ENCODE measurements at regions not wholly inside any gene's neighbourhood (a gene's known extent, or its start where the extent isn't known, plus 50 kb on each side); places are given as distances from the start of the nearest gene placed in this dataset.
A peak's percentile ranks its signal among the peaks of the same experiment; 100 is the strongest.

GRCh38 chr7:17640730-17641377 is 299.4 kb downstream of the SNX13 start:
- DNase-seq (ENCODE audit: low read depth, low spot score): peak; percentile 72
- in situ Hi-C loops (cut with HindIII; ENCODE audit: low pct_unique_long_range_greater_than_20kb, low sequenced_read_pairs): no loop called here

GRCh38 chr7:17645500-17645899 is 294.8 kb downstream of the SNX13 start:
- in situ Hi-C loops (cut with HindIII; ENCODE audit: low pct_unique_long_range_greater_than_20kb, low sequenced_read_pairs): no loop called here
- DNase-seq (ENCODE audit: low read depth, low spot score): no peak

- peak; percentile 75 for DNase-seq (ENCODE audit: low read depth, low spot score)
- in situ Hi-C loops (cut with HindIII; ENCODE audit: low pct_unique_long_range_greater_than_20kb, low sequenced_read_pairs): no loop called here
Measured at GRCh38 chr7:17646253-17646956, 293.9 kb downstream of the SNX13 start.

GRCh38 chr7:17651341-17651740 is 289.0 kb downstream of the SNX13 start:
- DNase-seq (ENCODE audit: low read depth, low spot score): no peak
- in situ Hi-C loops (cut with HindIII; ENCODE audit: low pct_unique_long_range_greater_than_20kb, low sequenced_read_pairs): no loop called here

GRCh38 chr7:17651863-17652385 is 288.4 kb downstream of the SNX13 start:
- in situ Hi-C loops (cut with HindIII; ENCODE audit: low pct_unique_long_range_greater_than_20kb, low sequenced_read_pairs): no loop called here
- peak; percentile 71 for DNase-seq (ENCODE audit: low read depth, low spot score)

GRCh38 chr7:17654940-17655339 is 285.4 kb downstream of the SNX13 start:
- in situ Hi-C loops (cut with HindIII; ENCODE audit: low pct_unique_long_range_greater_than_20kb, low sequenced_read_pairs): no loop called here
- DNase-seq (ENCODE audit: low read depth, low spot score): peak; percentile 69

GRCh38 chr7:17659126-17659525 is 281.2 kb downstream of the SNX13 start:
- in situ Hi-C loops (cut with HindIII; ENCODE audit: low pct_unique_long_range_greater_than_20kb, low sequenced_read_pairs): no loop called here
- no peak for DNase-seq (ENCODE audit: low read depth, low spot score)

- no peak for DNase-seq (ENCODE audit: low read depth, low spot score)
- in situ Hi-C loops (cut with HindIII; ENCODE audit: low pct_unique_long_range_greater_than_20kb, low sequenced_read_pairs): no loop called here
Measured at GRCh38 chr7:17660116-17660515, 280.2 kb downstream of the SNX13 start.

GRCh38 chr7:17661982-17662585 is 278.2 kb downstream of the SNX13 start:
- in situ Hi-C loops (cut with HindIII; ENCODE audit: low pct_unique_long_range_greater_than_20kb, low sequenced_read_pairs): no loop called here
- DNase-seq (ENCODE audit: low read depth, low spot score): peak; percentile 55

- in situ Hi-C loops (cut with HindIII; ENCODE audit: low pct_unique_long_range_greater_than_20kb, low sequenced_read_pairs): no loop called here
- no peak for DNase-seq (ENCODE audit: low read depth, low spot score)
Measured at GRCh38 chr7:17663061-17663675, 277.1 kb downstream of the SNX13 start.

- in situ Hi-C loops (cut with HindIII; ENCODE audit: low pct_unique_long_range_greater_than_20kb, low sequenced_read_pairs): no loop called here
- no peak for DNase-seq (ENCODE audit: low read depth, low spot score)
Measured at GRCh38 chr7:17665029-17665428, 275.3 kb downstream of the SNX13 start.

- DNase-seq (ENCODE audit: low read depth, low spot score): no peak
- in situ Hi-C loops (cut with HindIII; ENCODE audit: low pct_unique_long_range_greater_than_20kb, low sequenced_read_pairs): no loop called here
Measured at GRCh38 chr7:17668122-17668521, 272.2 kb downstream of the SNX13 start.

GRCh38 chr7:17669204-17669603 is 271.1 kb downstream of the SNX13 start:
- in situ Hi-C loops (cut with HindIII; ENCODE audit: low pct_unique_long_range_greater_than_20kb, low sequenced_read_pairs): no loop called here
- DNase-seq (ENCODE audit: low read depth, low spot score): no peak

- in situ Hi-C loops (cut with HindIII; ENCODE audit: low pct_unique_long_range_greater_than_20kb, low sequenced_read_pairs): no loop called here
- DNase-seq (ENCODE audit: low read depth, low spot score): no peak
Measured at GRCh38 chr7:17671956-17672355, 268.3 kb downstream of the SNX13 start.

GRCh38 chr7:17672783-17673182 is 267.5 kb downstream of the SNX13 start:
- in situ Hi-C loops (cut with HindIII; ENCODE audit: low pct_unique_long_range_greater_than_20kb, low sequenced_read_pairs): no loop called here
- DNase-seq (ENCODE audit: low read depth, low spot score): no peak

- in situ Hi-C loops (cut with HindIII; ENCODE audit: low pct_unique_long_range_greater_than_20kb, low sequenced_read_pairs): no loop called here
Measured at GRCh38 chr7:17674166-17674942, 265.9 kb downstream of the SNX13 start.

GRCh38 chr7:17674943-17675608 is 265.2 kb downstream of the SNX13 start:
- in situ Hi-C loops (cut with HindIII; ENCODE audit: low pct_unique_long_range_greater_than_20kb, low sequenced_read_pairs): no loop called here
- DNase-seq (ENCODE audit: low read depth, low spot score): no peak

More at GRCh38 chr7:17674166-17674942, 265.9 kb downstream of the SNX13 start:
- peak; percentile 67 for DNase-seq (ENCODE audit: low read depth, low spot score)

Measured in SK-MEL-5 (cell line).